HepG2 (cell line): ENCODE measurements at regions not wholly inside any gene's neighbourhood (a gene's known extent, or its start where the extent isn't known, plus 50 kb on each side); places are given as distances from the start of the nearest gene placed in this dataset.

Experiments
- CTCF ChIP-seq: sonication (generic); formaldehyde crosslinking; IDR thresholded peaks from 2 replicates; pipeline ENCODE4 v1.5.0; 2020; ENCODE audit warnings: mild to moderate bottlenecking, missing genetic modification reagents, moderate library complexity
- ZNF281 ChIP-seq: sonication (generic); formaldehyde crosslinking; IDR thresholded peaks from 2 replicates; pipeline ENCODE4 v1.4.0; 2020; ENCODE audit warnings: missing genetic modification reagents, borderline replicate concordance

DNA sequence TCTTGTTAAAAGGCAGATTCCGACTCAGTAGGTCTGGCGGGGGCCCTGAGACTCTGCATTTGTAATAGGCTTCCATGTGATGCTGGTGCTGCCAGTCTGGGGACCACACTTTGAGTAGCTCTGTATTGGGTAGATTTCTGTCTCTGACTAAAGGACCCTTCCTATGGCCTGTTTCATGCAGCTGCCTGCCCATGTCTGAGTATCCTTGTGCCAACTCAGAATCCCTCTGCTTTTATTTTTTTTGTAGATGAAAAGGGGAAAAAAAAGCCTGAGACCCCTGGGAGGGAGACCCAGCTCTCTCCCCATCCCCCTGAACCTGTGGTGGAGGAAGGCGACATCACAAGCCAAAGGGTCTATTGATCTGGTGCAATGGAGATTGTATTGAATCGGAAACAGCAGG, 81.9 kb downstream of the EBLN2 start:
- TF ChIP-seq CTCF (CRISPR knock-in tag) (no peak), ZNF281 (no peak)
